ENCODE measurements at regions not wholly inside any gene's neighbourhood (a gene's known extent, or its start where the extent isn't known, plus 50 kb on each side); places are given as distances from the start of the nearest gene placed in this dataset.

DNA sequence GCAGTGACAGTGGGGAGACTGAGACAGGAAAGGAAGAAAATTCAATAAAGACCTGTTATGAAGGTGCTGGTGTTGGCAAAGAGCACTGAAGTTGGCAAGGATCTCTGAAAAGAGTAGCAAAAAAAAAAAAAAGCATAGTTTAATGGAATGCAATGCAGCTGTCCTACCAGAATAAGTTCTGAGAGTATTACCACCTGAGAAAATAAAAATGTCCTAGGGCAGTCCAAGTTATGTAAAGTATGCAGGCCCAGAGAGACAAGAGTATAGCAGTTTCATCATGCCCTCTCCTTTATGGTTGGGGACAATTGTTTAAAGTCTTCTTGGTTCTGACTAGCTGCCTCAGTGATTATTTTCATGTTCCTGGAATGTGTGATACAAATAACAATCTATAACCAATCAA, 1092.8 kb downstream of the SORCS3 start:
- TF ChIP-seq POLR2A (IDR thresholded peaks at IDR 0.05), result no peak
- no peak for TF ChIP-seq CTCF (IDR thresholded peaks at IDR 0.05)

Measured in adrenal gland (tissue), 5 donors.